GM23338 (cell line): ENCODE measurements at regions not wholly inside any gene's neighbourhood (a gene's known extent, or its start where the extent isn't known, plus 50 kb on each side); places are given as distances from the start of the nearest gene placed in this dataset.

Experiments
- ATAC-seq: fragments of 200-7000 bp; cut with Tn5 transposase; 3 replicates; pipeline ENCODE4 v1.9.1; 2020
- DNase-seq: peaks from one replicate; pipeline ENCODE4 v3.0.0-alpha.2; 2015; ENCODE audit warnings: low spot score
- H2AFZ ChIP-seq: fragments of 200-600 bp; sonication (generic); 2 replicates; pipeline ENCODE4 v1.8.0; 2016; ENCODE audit warnings: antibody characterized with exemption, mild to moderate bottlenecking, moderate library complexity
- H3F3A ChIP-seq: fragments of 200-600 bp; sonication (generic); replicated peaks from 2 replicates; pipeline ENCODE4 v1.8.0; 2017; ENCODE audit warnings: antibody characterized with exemption, mixed run types, low read depth
- H3K27ac ChIP-seq: fragments of 200-600 bp; sonication (generic); 2 replicates; pipeline ENCODE4 v1.6.1; 2016; ENCODE audit warnings: low read depth
- H3K27me3 ChIP-seq: fragments of 200-600 bp; sonication (generic); 2 replicates; pipeline ENCODE4 v1.8.0; 2016; ENCODE audit warnings: mild to moderate bottlenecking, mixed run types, moderate library complexity; ENCODE audit not compliant: insufficient read depth
- H3K36me3 ChIP-seq: fragments of 200-600 bp; sonication (generic); 2 replicates; pipeline ENCODE4 v1.8.0; 2016; ENCODE audit warnings: mild to moderate bottlenecking; ENCODE audit not compliant: insufficient read depth
- H3K4me1 ChIP-seq: fragments of 200-600 bp; sonication (generic); 2 replicates; pipeline ENCODE4 v1.8.0; 2016; ENCODE audit warnings: mild to moderate bottlenecking, moderate library complexity; ENCODE audit not compliant: insufficient read depth
- H3K4me2 ChIP-seq: fragments of 200-600 bp; sonication (generic); 2 replicates; pipeline ENCODE4 v1.7.1; 2017; ENCODE audit warnings: mixed run types
- H3K4me3 ChIP-seq: fragments of 200-600 bp; sonication (generic); 2 replicates; pipeline ENCODE4 v1.6.1; 2016; ENCODE audit warnings: mixed run types
- H3K79me2 ChIP-seq: fragments of 200-600 bp; sonication (generic); replicated peaks from 2 replicates; pipeline ENCODE4 v1.8.0; 2017; ENCODE audit warnings: mild to moderate bottlenecking; ENCODE audit not compliant: insufficient read depth
- H3K9me2 ChIP-seq: fragments of 200-600 bp; sonication (generic); 2 replicates; pipeline ENCODE4 v1.8.0; 2017; ENCODE audit not compliant: insufficient read depth
- H4K20me1 ChIP-seq: fragments of 200-600 bp; sonication (generic); replicated peaks from 2 replicates; pipeline ENCODE4 v1.8.0; 2017; ENCODE audit warnings: mild to moderate bottlenecking; ENCODE audit not compliant: insufficient read depth
- H3K27ac Mint-ChIP-seq: 2 replicates; pipeline ENCODE4 v1.8.0; 2020; ENCODE audit warnings: inconsistent platforms, mild to moderate bottlenecking, moderate library complexity, mixed read lengths
- H3K27me3 Mint-ChIP-seq: 3 replicates; pipeline ENCODE4 v1.8.0; 2022; ENCODE audit warnings: low read depth, mild to moderate bottlenecking, moderate library complexity, mixed read lengths, inconsistent platforms; ENCODE audit not compliant: insufficient read depth, poor library complexity
- H3K36me3 Mint-ChIP-seq: 3 replicates; pipeline ENCODE4 v1.8.0; 2021; ENCODE audit warnings: low read depth, mild to moderate bottlenecking, inconsistent platforms, moderate library complexity, mixed read lengths
- H3K4me1 Mint-ChIP-seq: 3 replicates; pipeline ENCODE4 v1.8.0; 2020; ENCODE audit warnings: mild to moderate bottlenecking, inconsistent platforms, mixed read lengths
- H3K4me3 Mint-ChIP-seq: 3 replicates; pipeline ENCODE4 v1.8.0; 2021; ENCODE audit warnings: moderate library complexity, mild to moderate bottlenecking, inconsistent platforms, mixed read lengths
- H3K9me3 Mint-ChIP-seq: 3 replicates; pipeline ENCODE4 v1.8.0; 2020; ENCODE audit warnings: moderate library complexity, mild to moderate bottlenecking, inconsistent platforms, mixed read lengths
- EZH2phosphoT487 ChIP-seq: fragments of 200-600 bp; sonication (generic); IDR thresholded peaks from one replicate; pipeline ENCODE4 v1.8.1; 2018; ENCODE audit warnings: antibody characterized with exemption; ENCODE audit not compliant: unreplicated experiment
- JUNB ChIP-seq: IDR thresholded peaks from one replicate; pipeline ENCODE4 v1.6.1; 2016; ENCODE audit warnings: antibody characterized with exemption; ENCODE audit not compliant: unreplicated experiment
- POLR2AphosphoS5 ChIP-seq: IDR thresholded peaks from 2 replicates; pipeline ENCODE4 v1.6.1; 2016; ENCODE audit warnings: antibody characterized with exemption, low read depth
- STAT1 ChIP-seq: IDR thresholded peaks from one replicate; pipeline ENCODE4 v1.6.1; 2016; ENCODE audit warnings: antibody characterized with exemption; ENCODE audit not compliant: unreplicated experiment
- ZNF114 ChIP-seq: fragments of 250-450 bp; sonication (Bioruptor Pico); IDR thresholded peaks from 2 replicates; pipeline ENCODE4 v1.5.0; 2020; ENCODE audit warnings: mild to moderate bottlenecking, moderate library complexity
- ZNF331 ChIP-seq: fragments of 250-450 bp; sonication (Bioruptor Pico); IDR thresholded peaks from 2 replicates; pipeline ENCODE4 v1.5.0; 2020; ENCODE audit warnings: low read depth, mild to moderate bottlenecking, moderate library complexity
- TF ChIP-seq, protein P1 (sequence below): fragments of 250-450 bp; sonication (Bioruptor Pico); IDR thresholded peaks from 2 replicates; pipeline ENCODE4 v1.5.0; 2020; ENCODE audit warnings: mild to moderate bottlenecking, moderate library complexity
- TF ChIP-seq, protein P2 (sequence below): IDR thresholded peaks from one replicate; pipeline ENCODE4 v1.6.1; 2018; ENCODE audit warnings: antibody characterized with exemption; ENCODE audit not compliant: unreplicated experiment

DNA sequence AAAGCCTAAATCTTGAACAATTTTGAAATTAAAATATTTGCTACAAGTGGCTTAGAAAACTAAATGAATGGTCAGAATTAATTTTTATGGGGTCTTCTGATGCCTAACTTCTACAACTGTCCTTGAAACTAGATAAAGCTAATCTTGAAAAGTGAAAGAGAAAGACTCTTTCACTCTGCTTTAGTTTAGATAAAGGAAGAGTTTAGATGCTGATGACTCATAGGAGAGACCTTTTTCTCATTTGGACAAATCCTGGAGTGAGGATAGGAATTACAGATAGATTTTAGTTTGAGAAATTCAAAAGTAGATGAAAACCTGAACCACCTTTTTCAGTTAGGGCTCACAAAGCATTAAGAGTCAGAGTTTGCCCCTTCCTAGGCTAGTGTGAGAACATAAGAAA, 342.3 kb upstream of the GRID2 start (continued):
- TF ChIP-seq, protein P1, sequence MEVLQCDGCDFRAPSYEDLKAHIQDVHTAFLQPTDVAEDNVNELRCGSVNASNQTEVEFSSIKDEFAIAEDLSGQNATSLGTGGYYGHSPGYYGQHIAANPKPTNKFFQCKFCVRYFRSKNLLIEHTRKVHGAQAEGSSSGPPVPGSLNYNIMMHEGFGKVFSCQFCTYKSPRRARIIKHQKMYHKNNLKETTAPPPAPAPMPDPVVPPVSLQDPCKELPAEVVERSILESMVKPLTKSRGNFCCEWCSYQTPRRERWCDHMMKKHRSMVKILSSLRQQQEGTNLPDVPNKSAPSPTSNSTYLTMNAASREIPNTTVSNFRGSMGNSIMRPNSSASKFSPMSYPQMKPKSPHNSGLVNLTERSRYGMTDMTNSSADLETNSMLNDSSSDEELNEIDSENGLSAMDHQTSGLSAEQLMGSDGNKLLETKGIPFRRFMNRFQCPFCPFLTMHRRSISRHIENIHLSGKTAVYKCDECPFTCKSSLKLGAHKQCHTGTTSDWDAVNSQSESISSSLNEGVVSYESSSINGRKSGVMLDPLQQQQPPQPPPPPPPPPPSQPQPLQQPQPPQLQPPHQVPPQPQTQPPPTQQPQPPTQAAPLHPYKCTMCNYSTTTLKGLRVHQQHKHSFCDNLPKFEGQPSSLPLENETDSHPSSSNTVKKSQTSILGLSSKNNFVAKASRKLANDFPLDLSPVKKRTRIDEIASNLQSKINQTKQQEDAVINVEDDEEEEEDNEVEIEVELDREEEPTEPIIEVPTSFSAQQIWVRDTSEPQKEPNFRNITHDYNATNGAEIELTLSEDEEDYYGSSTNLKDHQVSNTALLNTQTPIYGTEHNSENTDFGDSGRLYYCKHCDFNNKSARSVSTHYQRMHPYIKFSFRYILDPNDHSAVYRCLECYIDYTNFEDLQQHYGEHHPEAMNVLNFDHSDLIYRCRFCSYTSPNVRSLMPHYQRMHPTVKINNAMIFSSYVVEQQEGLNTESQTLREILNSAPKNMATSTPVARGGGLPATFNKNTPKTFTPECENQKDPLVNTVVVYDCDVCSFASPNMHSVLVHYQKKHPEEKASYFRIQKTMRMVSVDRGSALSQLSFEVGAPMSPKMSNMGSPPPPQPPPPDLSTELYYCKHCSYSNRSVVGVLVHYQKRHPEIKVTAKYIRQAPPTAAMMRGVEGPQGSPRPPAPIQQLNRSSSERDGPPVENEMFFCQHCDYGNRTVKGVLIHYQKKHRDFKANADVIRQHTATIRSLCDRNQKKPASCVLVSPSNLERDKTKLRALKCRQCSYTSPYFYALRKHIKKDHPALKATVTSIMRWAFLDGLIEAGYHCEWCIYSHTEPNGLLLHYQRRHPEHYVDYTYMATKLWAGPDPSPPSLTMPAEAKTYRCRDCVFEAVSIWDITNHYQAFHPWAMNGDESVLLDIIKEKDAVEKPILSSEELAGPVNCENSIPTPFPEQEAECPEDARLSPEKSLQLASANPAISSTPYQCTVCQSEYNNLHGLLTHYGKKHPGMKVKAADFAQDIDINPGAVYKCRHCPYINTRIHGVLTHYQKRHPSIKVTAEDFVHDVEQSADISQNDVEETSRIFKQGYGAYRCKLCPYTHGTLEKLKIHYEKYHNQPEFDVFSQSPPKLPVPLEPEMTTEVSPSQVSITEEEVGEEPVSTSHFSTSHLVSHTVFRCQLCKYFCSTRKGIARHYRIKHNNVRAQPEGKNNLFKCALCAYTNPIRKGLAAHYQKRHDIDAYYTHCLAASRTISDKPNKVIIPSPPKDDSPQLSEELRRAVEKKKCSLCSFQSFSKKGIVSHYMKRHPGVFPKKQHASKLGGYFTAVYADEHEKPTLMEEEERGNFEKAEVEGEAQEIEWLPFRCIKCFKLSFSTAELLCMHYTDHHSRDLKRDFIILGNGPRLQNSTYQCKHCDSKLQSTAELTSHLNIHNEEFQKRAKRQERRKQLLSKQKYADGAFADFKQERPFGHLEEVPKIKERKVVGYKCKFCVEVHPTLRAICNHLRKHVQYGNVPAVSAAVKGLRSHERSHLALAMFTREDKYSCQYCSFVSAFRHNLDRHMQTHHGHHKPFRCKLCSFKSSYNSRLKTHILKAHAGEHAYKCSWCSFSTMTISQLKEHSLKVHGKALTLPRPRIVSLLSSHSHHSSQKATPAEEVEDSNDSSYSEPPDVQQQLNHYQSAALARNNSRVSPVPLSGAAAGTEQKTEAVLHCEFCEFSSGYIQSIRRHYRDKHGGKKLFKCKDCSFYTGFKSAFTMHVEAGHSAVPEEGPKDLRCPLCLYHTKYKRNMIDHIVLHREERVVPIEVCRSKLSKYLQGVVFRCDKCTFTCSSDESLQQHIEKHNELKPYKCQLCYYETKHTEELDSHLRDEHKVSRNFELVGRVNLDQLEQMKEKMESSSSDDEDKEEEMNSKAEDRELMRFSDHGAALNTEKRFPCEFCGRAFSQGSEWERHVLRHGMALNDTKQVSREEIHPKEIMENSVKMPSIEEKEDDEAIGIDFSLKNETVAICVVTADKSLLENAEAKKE (CRISPR knock-in tag) = no peak

DNA sequence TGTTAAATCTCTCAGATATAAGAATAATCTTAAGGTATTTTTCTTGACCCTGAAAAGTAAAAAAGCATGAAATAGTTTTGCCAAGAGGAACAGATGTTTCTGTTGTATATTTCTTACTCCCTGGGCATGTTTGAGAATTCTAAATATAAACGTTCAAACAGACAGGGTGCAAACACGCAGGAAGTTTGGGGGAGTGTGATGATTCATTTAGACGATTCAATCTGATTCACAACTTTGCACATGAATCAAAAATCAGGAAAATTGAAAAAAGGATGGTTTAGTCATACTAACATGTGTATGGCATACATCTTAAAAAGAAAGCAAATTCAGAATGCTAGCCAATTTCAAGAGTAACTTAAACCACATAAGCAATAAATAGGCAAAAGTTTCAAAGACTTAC, 340.3 kb upstream of the GRID2 start:
- H3K4me1 Mint-ChIP-seq = peaks cover under 1% of the 10 kb centered on the region; the same call in 2 of the 3 replicates
- no peaks in the 10 kb centered on the region for H3K36me3 ChIP-seq
- no peaks in the 10 kb centered on the region for H4K20me1 ChIP-seq
- H3K4me3 ChIP-seq = no peak overlapping the region
- ATAC-seq (no peak), DNase-seq (no peak)
- no peak overlapping the region for H3K4me3 Mint-ChIP-seq
- no peaks in the 10 kb centered on the region for H3K9me3 Mint-ChIP-seq
- no peak overlapping the region for H3K27ac Mint-ChIP-seq
- H3K27me3 Mint-ChIP-seq = no peaks in the 10 kb centered on the region
- no peaks in the 10 kb centered on the region for H3K9me2 ChIP-seq
- H3K79me2 ChIP-seq = no peaks in the 10 kb centered on the region
- no peaks in the 10 kb centered on the region for H3K36me3 Mint-ChIP-seq
- no peak overlapping the region for H3K27ac ChIP-seq
- no peaks in the 10 kb centered on the region for H3K27me3 ChIP-seq
- no peak overlapping the region for H3K4me2 ChIP-seq
- peaks cover 2% of the 10 kb centered on the region for H3K4me1 ChIP-seq
- no peaks in the 10 kb centered on the region for H3F3A ChIP-seq
- H2AFZ ChIP-seq = no peak overlapping the region
- TF ChIP-seq EZH2phosphoT487 (no peak), ZNF114 (CRISPR knock-in tag) (no peak), ZNF331 (CRISPR knock-in tag) (no peak), POLR2AphosphoS5 (no peak), STAT1 (no peak), JUNB (no peak)
- TF ChIP-seq, protein P2, sequence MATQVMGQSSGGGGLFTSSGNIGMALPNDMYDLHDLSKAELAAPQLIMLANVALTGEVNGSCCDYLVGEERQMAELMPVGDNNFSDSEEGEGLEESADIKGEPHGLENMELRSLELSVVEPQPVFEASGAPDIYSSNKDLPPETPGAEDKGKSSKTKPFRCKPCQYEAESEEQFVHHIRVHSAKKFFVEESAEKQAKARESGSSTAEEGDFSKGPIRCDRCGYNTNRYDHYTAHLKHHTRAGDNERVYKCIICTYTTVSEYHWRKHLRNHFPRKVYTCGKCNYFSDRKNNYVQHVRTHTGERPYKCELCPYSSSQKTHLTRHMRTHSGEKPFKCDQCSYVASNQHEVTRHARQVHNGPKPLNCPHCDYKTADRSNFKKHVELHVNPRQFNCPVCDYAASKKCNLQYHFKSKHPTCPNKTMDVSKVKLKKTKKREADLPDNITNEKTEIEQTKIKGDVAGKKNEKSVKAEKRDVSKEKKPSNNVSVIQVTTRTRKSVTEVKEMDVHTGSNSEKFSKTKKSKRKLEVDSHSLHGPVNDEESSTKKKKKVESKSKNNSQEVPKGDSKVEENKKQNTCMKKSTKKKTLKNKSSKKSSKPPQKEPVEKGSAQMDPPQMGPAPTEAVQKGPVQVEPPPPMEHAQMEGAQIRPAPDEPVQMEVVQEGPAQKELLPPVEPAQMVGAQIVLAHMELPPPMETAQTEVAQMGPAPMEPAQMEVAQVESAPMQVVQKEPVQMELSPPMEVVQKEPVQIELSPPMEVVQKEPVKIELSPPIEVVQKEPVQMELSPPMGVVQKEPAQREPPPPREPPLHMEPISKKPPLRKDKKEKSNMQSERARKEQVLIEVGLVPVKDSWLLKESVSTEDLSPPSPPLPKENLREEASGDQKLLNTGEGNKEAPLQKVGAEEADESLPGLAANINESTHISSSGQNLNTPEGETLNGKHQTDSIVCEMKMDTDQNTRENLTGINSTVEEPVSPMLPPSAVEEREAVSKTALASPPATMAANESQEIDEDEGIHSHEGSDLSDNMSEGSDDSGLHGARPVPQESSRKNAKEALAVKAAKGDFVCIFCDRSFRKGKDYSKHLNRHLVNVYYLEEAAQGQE = no peak
